ENCODE measurements at regions not wholly inside any gene's neighbourhood (a gene's known extent, or its start where the extent isn't known, plus 50 kb on each side); places are given as distances from the start of the nearest gene placed in this dataset.
"Not testable (repeated sequence)": the region's sequence is repeated elsewhere in the genome, so short reads cannot be mapped to it uniquely, and the experiment has no call there.

- DNase-seq (ENCODE audit: low read depth) = no peak
- TF ChIP-seq CTCF (conservative IDR thresholded peaks at IDR 0.05; ENCODE audit: low read depth, low read length) = no peak
- no peak overlapping the region for H3K4me3 ChIP-seq (ENCODE audit: low read length)
Observed at GRCh38 chr14:97066068-97066899, 269.1 kb downstream of the VRK1 start.

GRCh38 chr14:97068293-97068692 lies 271.1 kb downstream of the VRK1 start:
- not testable (repeated sequence) for DNase-seq (ENCODE audit: low read depth); H3K4me3 ChIP-seq (ENCODE audit: low read length)

DNA sequence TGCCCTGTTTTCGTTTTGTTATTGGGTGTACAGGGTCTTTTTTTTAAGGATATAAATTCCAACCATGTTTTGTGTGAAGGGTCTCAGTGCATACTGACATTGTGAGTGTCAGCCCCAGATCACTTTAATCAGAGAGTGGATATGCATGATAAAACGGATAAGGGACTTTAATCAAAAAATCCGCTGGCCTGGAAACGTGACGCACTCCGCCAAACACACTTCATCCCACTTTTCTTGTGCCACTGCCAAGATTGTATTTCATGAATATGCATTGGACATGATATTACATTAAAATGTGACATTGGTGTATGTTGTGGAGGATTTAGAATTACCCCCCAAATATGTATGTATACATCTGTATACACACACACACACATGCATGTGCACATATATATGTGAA lies 273.1 kb downstream of the VRK1 start:
- no peak overlapping the region for H3K4me3 ChIP-seq (ENCODE audit: low read length)
- TF ChIP-seq CTCF (conservative IDR thresholded peaks at IDR 0.05; ENCODE audit: low read depth, low read length) = no peak

GRCh38 chr14:97071177-97071576 lies 274.0 kb downstream of the VRK1 start:
- TF ChIP-seq CTCF (conservative IDR thresholded peaks at IDR 0.05; ENCODE audit: low read depth, low read length) = no peak
- no peak overlapping the region for H3K4me3 ChIP-seq (ENCODE audit: low read length)
- DNase-seq (ENCODE audit: low read depth) = no peak

More for the DNA sequence above, 273.1 kb downstream of the VRK1 start:
- DNase-seq (ENCODE audit: low read depth) = no peak

DNA sequence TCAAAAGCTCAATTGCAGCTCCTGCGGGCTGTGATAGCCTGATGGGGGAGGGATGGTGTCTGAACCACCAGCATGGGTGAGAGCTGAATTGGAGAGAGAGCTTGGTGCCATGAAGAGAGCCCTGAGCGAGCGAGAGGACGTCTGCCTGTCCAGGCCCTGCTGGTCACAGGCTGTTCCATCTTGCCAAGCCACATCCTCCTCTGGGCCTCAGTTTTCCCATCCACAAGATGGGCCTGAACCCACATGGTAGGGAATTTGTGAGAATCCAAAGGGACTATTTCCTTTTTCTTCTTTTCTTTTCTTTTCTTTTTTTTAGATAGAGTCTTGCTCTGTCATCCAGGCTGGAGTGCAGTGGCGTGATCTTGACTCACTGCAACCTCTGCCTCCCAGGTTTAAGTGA lies 276.4 kb downstream of the VRK1 start:
- no peak overlapping the region for H3K4me3 ChIP-seq (ENCODE audit: low read length)
- no peak for TF ChIP-seq CTCF (conservative IDR thresholded peaks at IDR 0.05; ENCODE audit: low read depth, low read length)
- DNase-seq (ENCODE audit: low read depth) = no peak

DNA sequence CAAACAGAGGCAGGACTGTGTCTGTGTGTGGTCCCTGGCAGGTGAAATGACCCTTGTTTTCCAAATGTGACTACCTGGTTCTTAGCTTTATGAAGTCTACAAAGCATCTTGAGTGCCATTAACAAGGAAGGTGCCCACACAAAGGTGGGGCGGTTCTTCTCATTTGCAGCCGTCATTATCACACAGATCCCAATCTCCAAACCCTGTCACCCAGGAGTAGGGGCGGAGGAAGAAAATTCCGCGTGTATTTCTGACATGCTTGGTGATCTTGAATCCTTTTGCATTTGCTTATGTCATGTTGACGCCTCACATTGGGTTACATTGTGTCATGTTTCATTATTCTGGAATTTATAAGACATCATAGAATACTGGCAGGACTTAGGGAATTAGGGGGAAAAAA lies 277.3 kb downstream of the VRK1 start:
- DNase-seq (ENCODE audit: low read depth) = no peak
- H3K4me3 ChIP-seq (ENCODE audit: low read length) = no peak overlapping the region
- TF ChIP-seq CTCF (conservative IDR thresholded peaks at IDR 0.05; ENCODE audit: low read depth, low read length) = no peak

DNA sequence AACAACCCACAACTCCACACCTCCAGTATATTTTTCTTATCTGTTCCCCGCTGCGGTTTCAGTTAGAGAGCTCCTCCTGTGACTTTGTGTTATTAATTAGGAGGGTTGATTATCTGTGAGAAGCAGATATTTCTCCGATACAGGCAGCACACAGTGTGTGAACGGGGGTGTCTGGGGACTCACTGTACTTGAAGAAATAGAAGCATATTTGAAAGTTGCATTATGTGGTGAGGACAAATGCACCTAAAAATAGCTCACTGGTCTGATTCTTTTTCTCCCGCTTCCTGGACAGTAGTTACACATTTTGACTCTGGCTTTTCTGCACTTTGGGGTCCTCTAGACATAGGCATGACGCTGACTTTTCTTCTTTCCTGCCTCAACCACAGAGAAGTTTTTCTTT lies 277.7 kb downstream of the VRK1 start:
- H3K4me3 ChIP-seq (ENCODE audit: low read length) = no peak overlapping the region
- DNase-seq (ENCODE audit: low read depth) = no peak
- no peak for TF ChIP-seq CTCF (conservative IDR thresholded peaks at IDR 0.05; ENCODE audit: low read depth, low read length)

Data from retinal pigment epithelial cell (primary cell).